NT2/D1 (cell line): ENCODE measurements at regions not wholly inside any gene's neighbourhood (a gene's known extent, or its start where the extent isn't known, plus 50 kb on each side); places are given as distances from the start of the nearest gene placed in this dataset.

Experiments
- DNase-seq: peaks from one replicate; pipeline ENCODE4 v3.0.0-alpha.2; 2011; ENCODE audit warnings: low read depth, low spot score
- H3K27me3 ChIP-seq: 2 replicates; pipeline ENCODE4 v1.6.0; 2011; ENCODE audit warnings: mild to moderate bottlenecking; ENCODE audit not compliant: insufficient read length, insufficient read depth
- H3K36me3 ChIP-seq: 2 replicates; pipeline ENCODE4 v1.6.1; 2011; ENCODE audit warnings: mild to moderate bottlenecking, low read length, mixed read lengths; ENCODE audit not compliant: insufficient read depth, insufficient read length
- H3K4me1 ChIP-seq: 2 replicates; pipeline ENCODE4 v1.5.1; 2011; ENCODE audit not compliant: insufficient read depth, insufficient read length
- H3K4me3 ChIP-seq: 2 replicates; pipeline ENCODE4 v1.5.1; 2011; ENCODE audit warnings: low read depth; ENCODE audit not compliant: insufficient read length
- H3K9ac ChIP-seq: 2 replicates; pipeline ENCODE4 v1.6.0; 2011; ENCODE audit warnings: low read depth; ENCODE audit not compliant: insufficient read length
- H3K9me3 ChIP-seq: 2 replicates; pipeline ENCODE4 v1.5.1; 2011; ENCODE audit warnings: mild to moderate bottlenecking, low read length; ENCODE audit not compliant: insufficient read depth
- SUZ12 ChIP-seq: IDR thresholded peaks from 2 replicates; pipeline ENCODE4 v1.6.1; 2011; ENCODE audit not compliant: insufficient read length, insufficient read depth; ENCODE audit errors: extremely low read depth
- YY1 ChIP-seq: IDR thresholded peaks from 2 replicates; pipeline ENCODE4 v1.6.1; 2011; ENCODE audit not compliant: insufficient read length, insufficient read depth
- ZNF274 ChIP-seq: IDR thresholded peaks from 2 replicates; pipeline ENCODE4 v1.6.1; 2011; ENCODE audit warnings: mild to moderate bottlenecking, low read depth, low read length

- H3K4me3 ChIP-seq, result no peak overlapping the region
- no peak for TF ChIP-seq SUZ12
- no peak for TF ChIP-seq ZNF274
- no peak for TF ChIP-seq YY1
- H3K9me3 ChIP-seq, result no peaks in the 10 kb centered on the region
- no peaks in the 10 kb centered on the region for H3K27me3 ChIP-seq
- no peak overlapping the region for H3K9ac ChIP-seq
- DNase-seq, result no peak
- no peaks in the 10 kb centered on the region for H3K4me1 ChIP-seq
- no peaks in the 10 kb centered on the region for H3K36me3 ChIP-seq
Measured at GRCh38 chr6:50989123-50989522, 170.5 kb downstream of the TFAP2B start.

- no peak for DNase-seq
- H3K9me3 ChIP-seq, result no peaks in the 10 kb centered on the region
- H3K36me3 ChIP-seq, result no peaks in the 10 kb centered on the region
- H3K9ac ChIP-seq, result no peak overlapping the region
- no peaks in the 10 kb centered on the region for H3K4me1 ChIP-seq
- no peak for TF ChIP-seq YY1
- TF ChIP-seq SUZ12, result no peak
- TF ChIP-seq ZNF274, result no peak
- no peaks in the 10 kb centered on the region for H3K27me3 ChIP-seq
- H3K4me3 ChIP-seq, result no peak overlapping the region
Measured at GRCh38 chr6:50990750-50991446, 172.2 kb downstream of the TFAP2B start.

GRCh38 chr6:50992232-50992631 lies 173.6 kb downstream of the TFAP2B start:
- H3K36me3 ChIP-seq, result no peaks in the 10 kb centered on the region
- H3K9ac ChIP-seq, result no peak overlapping the region
- TF ChIP-seq SUZ12 (no peak), YY1 (no peak), ZNF274 (no peak)
- H3K9me3 ChIP-seq, result no peaks in the 10 kb centered on the region
- H3K27me3 ChIP-seq, result no peaks in the 10 kb centered on the region
- no peak overlapping the region for H3K4me3 ChIP-seq
- no peak for DNase-seq
- H3K4me1 ChIP-seq, result no peaks in the 10 kb centered on the region

- no peak overlapping the region for H3K9ac ChIP-seq
- no peaks in the 10 kb centered on the region for H3K27me3 ChIP-seq
- no peak overlapping the region for H3K4me3 ChIP-seq
- H3K9me3 ChIP-seq, result no peaks in the 10 kb centered on the region
- no peak for DNase-seq
- TF ChIP-seq YY1 (no peak), ZNF274 (no peak), SUZ12 (no peak)
- H3K4me1 ChIP-seq, result no peaks in the 10 kb centered on the region
- H3K36me3 ChIP-seq, result no peaks in the 10 kb centered on the region
Measured at GRCh38 chr6:50992704-50993625, 174.3 kb downstream of the TFAP2B start.

- TF ChIP-seq SUZ12 (no peak), ZNF274 (no peak), YY1 (no peak)
- Histone ChIP-seq H3K4me1 (no peaks in the 10 kb centered on the region), H3K9ac (no peak overlapping the region), H3K4me3 (no peak overlapping the region), H3K36me3 (no peaks in the 10 kb centered on the region), H3K27me3 (no peaks in the 10 kb centered on the region), H3K9me3 (no peaks in the 10 kb centered on the region)
- no peak for DNase-seq
Measured at GRCh38 chr6:50993941-50994720, 175.5 kb downstream of the TFAP2B start.

- no peak overlapping the region for H3K9ac ChIP-seq
- no peaks in the 10 kb centered on the region for H3K9me3 ChIP-seq
- no peaks in the 10 kb centered on the region for H3K27me3 ChIP-seq
- H3K4me1 ChIP-seq, result no peaks in the 10 kb centered on the region
- no peaks in the 10 kb centered on the region for H3K36me3 ChIP-seq
- H3K4me3 ChIP-seq, result no peak overlapping the region
- DNase-seq, result no peak
- TF ChIP-seq YY1, result no peak
- no peak for TF ChIP-seq SUZ12
- TF ChIP-seq ZNF274, result no peak
Measured at GRCh38 chr6:50995036-50995435, 176.4 kb downstream of the TFAP2B start.
